HCT116 (cell line): ENCODE measurements at regions not wholly inside any gene's neighbourhood (a gene's known extent, or its start where the extent isn't known, plus 50 kb on each side); places are given as distances from the start of the nearest gene placed in this dataset.

Experiments
- ATAC-seq: fragments of 200-7000 bp; cut with Tn5 transposase; 2 replicates; pipeline ENCODE4 v1.9.1; 2020; ENCODE audit warnings: mild to moderate bottlenecking, moderate library complexity
- BruUV-seq: library from RNA; stranded (reverse); fragments of 400-500 nt; replicated peaks from 2 replicates; lab custom pipeline; 2021; lab: Mats Ljungman, UMichigan
- CTCF ChIA-PET: fragments of 300-600 bp; sonication (Branson Sonifier 250); formaldehyde crosslinking; loops from one replicate; lab custom pipeline; 2021; ENCODE audit warnings: antibody characterized with exemption; lab: Charles Lee
- POLR2A ChIA-PET: fragments of 300-600, 350-600 bp; sonication (Branson Sonifier 250); formaldehyde crosslinking; loops from one replicate; lab custom pipeline; 2021; ENCODE audit warnings: antibody characterized with exemption; lab: Charles Lee
- RAD21 ChIA-PET, 2 experiments: fragments of 300-600 bp; sonication (Branson Sonifier 250); formaldehyde crosslinking; loops; one replicate each; lab custom pipeline; 2023; ENCODE audit warnings: low total read pairs in 2 of 2; ENCODE audit not compliant: uncharacterized antibody in 2 of 2, unreplicated experiment in 2 of 2, low non-redundant PET in 1 of 2; lab: Charles Lee
- DNase-seq: peaks from one replicate; pipeline ENCODE4 v3.0.0-alpha.2; 2010; ENCODE audit warnings: low read depth, low spot score
- H2AFZ ChIP-seq: fragments of 200-600 bp; shearing (Covaris generic), sonication (generic); 2 replicates; pipeline ENCODE4 v1.6.1; 2017; ENCODE audit warnings: low read depth, mixed run types, mixed read lengths, antibody characterized with exemption, low read length; ENCODE audit not compliant: poor library complexity, severe bottlenecking
- H3K27ac ChIP-seq: 2 replicates; pipeline ENCODE4 v1.5.1; 2012; ENCODE audit warnings: low read depth, low read length
- H3K27me3 ChIP-seq: fragments of 200-600 bp; sonication (generic); 2 replicates; pipeline ENCODE4 v1.6.1; 2016; ENCODE audit warnings: mixed run types, low read length, mixed read lengths; ENCODE audit not compliant: insufficient read depth
- H3K36me3 ChIP-seq, 2 experiments: fragments of 200-500 bp in 1 of 2; fragments of 200-600 bp in 1 of 2; sonication (Bioruptor generic) in 1 of 2; sonication (generic) in 1 of 2; 2 replicates each; pipeline versions ENCODE4 v1.5.1 to v1.6.1; 2014 to 2016; ENCODE audit warnings: low read length in 2 of 2, inconsistent platforms in 1 of 2, mixed read lengths in 1 of 2, mixed run types in 1 of 2; ENCODE audit not compliant: insufficient read depth in 2 of 2, control insufficient read depth in 1 of 2
- H3K4me1 ChIP-seq, 2 experiments: fragments of 200-600 bp in 1 of 2; sonication (generic) in 1 of 2; 2 replicates each; pipeline versions ENCODE4 v1.5.1 to v1.6.1; 2012 to 2017; ENCODE audit warnings: low read length in 2 of 2, inconsistent platforms in 1 of 2, mild to moderate bottlenecking in 1 of 2, mixed read lengths in 1 of 2, mixed run types in 1 of 2, moderate library complexity in 1 of 2; ENCODE audit not compliant: insufficient read depth in 2 of 2, control insufficient read depth in 1 of 2
- H3K4me2 ChIP-seq: fragments of 200-600 bp; sonication (generic); 2 replicates; pipeline ENCODE4 v1.6.1; 2017; ENCODE audit warnings: mixed run types, low read length, mixed read lengths
- H3K4me3 ChIP-seq, 2 experiments: fragments of 200-600 bp in 1 of 2; sonication (generic) in 1 of 2; replicated peaks in 1 of 2; 2 replicates each; pipeline ENCODE4 v1.5.1; 2011 to 2016; ENCODE audit warnings: low read length in 2 of 2, control low read depth in 1 of 2, low read depth in 1 of 2, mild to moderate bottlenecking in 1 of 2, mixed read lengths in 1 of 2, mixed run types in 1 of 2
- H3K79me2 ChIP-seq: fragments of 200-600 bp; sonication (generic); 2 replicates; pipeline ENCODE4 v1.6.1; 2017; ENCODE audit warnings: mild to moderate bottlenecking, mixed run types, low read length, moderate library complexity, mixed read lengths; ENCODE audit not compliant: insufficient read depth
- H3K9ac ChIP-seq: fragments of 200-600 bp; sonication (generic); 2 replicates; pipeline ENCODE4 v1.6.1; 2016; ENCODE audit warnings: low read length, mixed read lengths
- H3K9me2 ChIP-seq: fragments of 200-600 bp; sonication (generic), shearing (Covaris generic); 2 replicates; pipeline ENCODE4 v1.6.1; 2017; ENCODE audit warnings: mixed run types, mild to moderate bottlenecking, moderate library complexity; ENCODE audit not compliant: insufficient read depth
- H3K9me3 ChIP-seq, 2 experiments: fragments of 200-500 bp in 1 of 2; fragments of 200-600 bp in 1 of 2; sonication (Bioruptor generic) in 1 of 2; sonication (generic) in 1 of 2; 2 replicates each; pipeline ENCODE4 v1.6.1; 2014 to 2017; ENCODE audit warnings: low read length in 2 of 2, mixed read lengths in 2 of 2, inconsistent platforms in 1 of 2, low read depth in 1 of 2, mild to moderate bottlenecking in 1 of 2, mixed run types in 1 of 2, moderate library complexity in 1 of 2; ENCODE audit not compliant: control insufficient read depth in 1 of 2, insufficient read depth in 1 of 2
- H4K20me1 ChIP-seq: fragments of 200-600 bp; sonication (generic), shearing (Covaris generic); 2 replicates; pipeline ENCODE4 v1.6.1; 2017; ENCODE audit warnings: mixed run types, mild to moderate bottlenecking, moderate library complexity; ENCODE audit not compliant: insufficient read depth
- CBX3 ChIP-seq: IDR thresholded peaks from 2 replicates; pipeline ENCODE4 v1.6.1; 2012; ENCODE audit warnings: low read depth
- CEBPB ChIP-seq: IDR thresholded peaks from 2 replicates; pipeline ENCODE4 v1.6.1; 2012; ENCODE audit warnings: low read depth
- EGR1 ChIP-seq: IDR thresholded peaks from 2 replicates; pipeline ENCODE4 v1.6.1; 2012; ENCODE audit warnings: low read depth
- EZH2phosphoT487 ChIP-seq: fragments of 200-600 bp; IDR thresholded peaks from 2 replicates; pipeline ENCODE4 v1.6.1; 2018; ENCODE audit warnings: antibody characterized with exemption, borderline replicate concordance
- FOSL1 ChIP-seq: IDR thresholded peaks from 2 replicates; pipeline ENCODE4 v1.6.1; 2012; ENCODE audit warnings: low read depth
- POLR2A ChIP-seq: IDR thresholded peaks from 2 replicates; pipeline ENCODE4 v1.7.0; 2011; ENCODE audit warnings: borderline replicate concordance; ENCODE audit not compliant: insufficient read depth, insufficient read length; ENCODE audit errors: extremely low read depth
- POLR2AphosphoS5 ChIP-seq: IDR thresholded peaks from 2 replicates; pipeline ENCODE4 v1.6.1; 2011; ENCODE audit warnings: mild to moderate bottlenecking, low read depth, low read length, moderate library complexity
- SIN3A ChIP-seq: IDR thresholded peaks from 2 replicates; pipeline ENCODE4 v1.6.1; 2012; ENCODE audit warnings: low read depth
- SP1 ChIP-seq: IDR thresholded peaks from 2 replicates; pipeline ENCODE4 v1.6.1; 2012; ENCODE audit warnings: low read depth
- SRF ChIP-seq: IDR thresholded peaks from 2 replicates; pipeline ENCODE4 v1.6.1; 2012; ENCODE audit warnings: low read depth
- TCF7L2 ChIP-seq: IDR thresholded peaks from 2 replicates; pipeline ENCODE4 v1.7.0; 2011; ENCODE audit warnings: borderline replicate concordance, inconsistent platforms; ENCODE audit not compliant: insufficient read depth, insufficient read length; ENCODE audit errors: extremely low read depth
- YY1 ChIP-seq: IDR thresholded peaks from 2 replicates; pipeline ENCODE4 v1.6.1; 2011; ENCODE audit warnings: low read length, low read depth, moderate library complexity, mild to moderate bottlenecking; ENCODE audit not compliant: insufficient replicate concordance; ENCODE audit errors: extremely low read depth
- ZNF274 ChIP-seq: fragments of 200-500 bp; sonication (Bioruptor generic); IDR thresholded peaks from 2 replicates; pipeline ENCODE4 v1.6.1; 2014; ENCODE audit warnings: mild to moderate bottlenecking, low read depth, low read length, inconsistent platforms
- intact Hi-C: fragments of 100-400 bp; cut with micrococcal nuclease; formaldehyde crosslinking; loops from 2 replicates; pipeline ENCODE4 v1.10.0; 2022
- TF ChIP-seq, protein P1 (sequence below), 3 experiments: fragments of 200-600 bp in 1 of 3; sonication (generic) in 1 of 3; IDR thresholded peaks in 2 of 3; conservative IDR thresholded peaks in 1 of 3; 2 replicates each; pipeline ENCODE4 v1.5.1; 2012 to 2017; ENCODE audit warnings: low read depth in 2 of 3, low read length in 2 of 3, antibody characterized with exemption in 1 of 3, borderline replicate concordance in 1 of 3, control low read depth in 1 of 3, mild to moderate bottlenecking in 1 of 3, mixed read lengths in 1 of 3, mixed run types in 1 of 3, moderate library complexity in 1 of 3; ENCODE audit not compliant: insufficient read depth in 1 of 3
- TF ChIP-seq, protein P2 (sequence below): IDR thresholded peaks from 2 replicates; pipeline ENCODE4 v1.6.1; 2012; ENCODE audit warnings: low read depth
- TF ChIP-seq, protein P3 (sequence below): IDR thresholded peaks from 2 replicates; pipeline ENCODE4 v1.6.1; 2011; ENCODE audit warnings: mild to moderate bottlenecking, low read length, moderate library complexity; ENCODE audit not compliant: insufficient replicate concordance; ENCODE audit errors: extremely low read depth
- TF ChIP-seq, protein P4 (sequence below): IDR thresholded peaks from 2 replicates; pipeline ENCODE4 v1.6.1; 2012

DNA sequence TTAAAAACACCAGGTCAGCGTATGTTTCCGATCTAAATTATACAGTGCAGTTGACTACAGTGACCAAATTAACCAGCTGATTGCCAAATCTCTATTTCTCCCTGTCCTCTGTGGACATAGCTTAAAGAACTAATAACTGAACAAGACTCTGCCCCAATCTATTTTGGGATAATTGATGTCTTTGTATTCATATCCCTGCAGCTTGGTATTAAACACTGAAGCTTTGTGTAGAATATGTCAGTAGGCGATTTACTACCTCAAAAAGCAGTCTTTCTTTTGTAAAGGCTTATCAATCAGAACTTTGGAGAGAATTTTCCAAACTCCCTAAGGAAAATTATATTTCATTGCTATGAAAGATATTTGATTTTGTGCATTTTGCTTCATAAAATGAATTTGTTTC, 258.2 kb downstream of the SOX2 start:
- no peak for TF ChIP-seq EZH2phosphoT487
- TF ChIP-seq SIN3A: no peak
- no peak for TF ChIP-seq EGR1
- no peak for TF ChIP-seq CEBPB
- TF ChIP-seq SRF: no peak
- TF ChIP-seq, protein P1, sequence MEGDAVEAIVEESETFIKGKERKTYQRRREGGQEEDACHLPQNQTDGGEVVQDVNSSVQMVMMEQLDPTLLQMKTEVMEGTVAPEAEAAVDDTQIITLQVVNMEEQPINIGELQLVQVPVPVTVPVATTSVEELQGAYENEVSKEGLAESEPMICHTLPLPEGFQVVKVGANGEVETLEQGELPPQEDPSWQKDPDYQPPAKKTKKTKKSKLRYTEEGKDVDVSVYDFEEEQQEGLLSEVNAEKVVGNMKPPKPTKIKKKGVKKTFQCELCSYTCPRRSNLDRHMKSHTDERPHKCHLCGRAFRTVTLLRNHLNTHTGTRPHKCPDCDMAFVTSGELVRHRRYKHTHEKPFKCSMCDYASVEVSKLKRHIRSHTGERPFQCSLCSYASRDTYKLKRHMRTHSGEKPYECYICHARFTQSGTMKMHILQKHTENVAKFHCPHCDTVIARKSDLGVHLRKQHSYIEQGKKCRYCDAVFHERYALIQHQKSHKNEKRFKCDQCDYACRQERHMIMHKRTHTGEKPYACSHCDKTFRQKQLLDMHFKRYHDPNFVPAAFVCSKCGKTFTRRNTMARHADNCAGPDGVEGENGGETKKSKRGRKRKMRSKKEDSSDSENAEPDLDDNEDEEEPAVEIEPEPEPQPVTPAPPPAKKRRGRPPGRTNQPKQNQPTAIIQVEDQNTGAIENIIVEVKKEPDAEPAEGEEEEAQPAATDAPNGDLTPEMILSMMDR (IDR thresholded peaks at IDR 0.05 in 2 of 3, conservative IDR thresholded peaks at IDR 0.05 in 1 of 3; ENCODE audit: borderline replicate concordance in 1 of 3, insufficient read depth in 1 of 3, low read depth in 2 of 3, low read length in 2 of 3): no peak
- TF ChIP-seq SP1: no peak
- no peak for TF ChIP-seq YY1
- TF ChIP-seq, protein P2, sequence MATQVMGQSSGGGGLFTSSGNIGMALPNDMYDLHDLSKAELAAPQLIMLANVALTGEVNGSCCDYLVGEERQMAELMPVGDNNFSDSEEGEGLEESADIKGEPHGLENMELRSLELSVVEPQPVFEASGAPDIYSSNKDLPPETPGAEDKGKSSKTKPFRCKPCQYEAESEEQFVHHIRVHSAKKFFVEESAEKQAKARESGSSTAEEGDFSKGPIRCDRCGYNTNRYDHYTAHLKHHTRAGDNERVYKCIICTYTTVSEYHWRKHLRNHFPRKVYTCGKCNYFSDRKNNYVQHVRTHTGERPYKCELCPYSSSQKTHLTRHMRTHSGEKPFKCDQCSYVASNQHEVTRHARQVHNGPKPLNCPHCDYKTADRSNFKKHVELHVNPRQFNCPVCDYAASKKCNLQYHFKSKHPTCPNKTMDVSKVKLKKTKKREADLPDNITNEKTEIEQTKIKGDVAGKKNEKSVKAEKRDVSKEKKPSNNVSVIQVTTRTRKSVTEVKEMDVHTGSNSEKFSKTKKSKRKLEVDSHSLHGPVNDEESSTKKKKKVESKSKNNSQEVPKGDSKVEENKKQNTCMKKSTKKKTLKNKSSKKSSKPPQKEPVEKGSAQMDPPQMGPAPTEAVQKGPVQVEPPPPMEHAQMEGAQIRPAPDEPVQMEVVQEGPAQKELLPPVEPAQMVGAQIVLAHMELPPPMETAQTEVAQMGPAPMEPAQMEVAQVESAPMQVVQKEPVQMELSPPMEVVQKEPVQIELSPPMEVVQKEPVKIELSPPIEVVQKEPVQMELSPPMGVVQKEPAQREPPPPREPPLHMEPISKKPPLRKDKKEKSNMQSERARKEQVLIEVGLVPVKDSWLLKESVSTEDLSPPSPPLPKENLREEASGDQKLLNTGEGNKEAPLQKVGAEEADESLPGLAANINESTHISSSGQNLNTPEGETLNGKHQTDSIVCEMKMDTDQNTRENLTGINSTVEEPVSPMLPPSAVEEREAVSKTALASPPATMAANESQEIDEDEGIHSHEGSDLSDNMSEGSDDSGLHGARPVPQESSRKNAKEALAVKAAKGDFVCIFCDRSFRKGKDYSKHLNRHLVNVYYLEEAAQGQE: no peak
- no peak for TF ChIP-seq FOSL1
- TF ChIP-seq, protein P3, sequence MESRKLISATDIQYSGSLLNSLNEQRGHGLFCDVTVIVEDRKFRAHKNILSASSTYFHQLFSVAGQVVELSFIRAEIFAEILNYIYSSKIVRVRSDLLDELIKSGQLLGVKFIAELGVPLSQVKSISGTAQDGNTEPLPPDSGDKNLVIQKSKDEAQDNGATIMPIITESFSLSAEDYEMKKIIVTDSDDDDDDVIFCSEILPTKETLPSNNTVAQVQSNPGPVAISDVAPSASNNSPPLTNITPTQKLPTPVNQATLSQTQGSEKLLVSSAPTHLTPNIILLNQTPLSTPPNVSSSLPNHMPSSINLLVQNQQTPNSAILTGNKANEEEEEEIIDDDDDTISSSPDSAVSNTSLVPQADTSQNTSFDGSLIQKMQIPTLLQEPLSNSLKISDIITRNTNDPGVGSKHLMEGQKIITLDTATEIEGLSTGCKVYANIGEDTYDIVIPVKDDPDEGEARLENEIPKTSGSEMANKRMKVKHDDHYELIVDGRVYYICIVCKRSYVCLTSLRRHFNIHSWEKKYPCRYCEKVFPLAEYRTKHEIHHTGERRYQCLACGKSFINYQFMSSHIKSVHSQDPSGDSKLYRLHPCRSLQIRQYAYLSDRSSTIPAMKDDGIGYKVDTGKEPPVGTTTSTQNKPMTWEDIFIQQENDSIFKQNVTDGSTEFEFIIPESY: no peak
- no peak for TF ChIP-seq TCF7L2
- TF ChIP-seq CBX3: no peak
- TF ChIP-seq POLR2A: no peak
- TF ChIP-seq, protein P4, sequence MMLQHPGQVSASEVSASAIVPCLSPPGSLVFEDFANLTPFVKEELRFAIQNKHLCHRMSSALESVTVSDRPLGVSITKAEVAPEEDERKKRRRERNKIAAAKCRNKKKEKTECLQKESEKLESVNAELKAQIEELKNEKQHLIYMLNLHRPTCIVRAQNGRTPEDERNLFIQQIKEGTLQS: no peak
- no peak for TF ChIP-seq ZNF274
- no peak for TF ChIP-seq POLR2AphosphoS5
- Histone ChIP-seq H3K27ac (no peak overlapping the region), H3K4me1 (peaks cover 0 to 11% of the 10 kb centered on the region in 2 experiments; a peak in 2 of 4 replicates), H3K4me2 (no peak overlapping the region), H3K36me3 (no peaks in the 10 kb centered on the region), H3K9ac (no peak overlapping the region), H3K79me2 (no peaks in the 10 kb centered on the region), H4K20me1 (no peaks in the 10 kb centered on the region), H3K9me2 (no peaks in the 10 kb centered on the region), H2AFZ (no peak overlapping the region), H3K9me3 (no peaks in the 10 kb centered on the region), H3K4me3 (no peak overlapping the region), H3K27me3 (no peaks in the 10 kb centered on the region)
- no TSS peak for BruUV-seq
- ChIA-PET RAD21 (no interaction called here), POLR2A (no interaction called here), CTCF (no interaction called here)
- ATAC-seq (no peak), DNase-seq (no peak)
- intact Hi-C loops: no loop called here
